Chondrocyte (in vitro differentiated cells): ENCODE measurements at regions not wholly inside any gene's neighbourhood (a gene's known extent, or its start where the extent isn't known, plus 50 kb on each side); places are given as distances from the start of the nearest gene placed in this dataset.
"Not testable (repeated sequence)": the region's sequence is repeated elsewhere in the genome, so short reads cannot be mapped to it uniquely, and the experiment has no call there.

Source experiments
- DNase-seq: peaks from one replicate; pipeline ENCODE4 v3.0.0; 2021; ENCODE audit warnings: mixed read lengths, low spot score
- H3K27ac Mint-ChIP-seq: one replicate; pipeline ENCODE4 v1.8.0; 2021; ENCODE audit warnings: mild to moderate bottlenecking, moderate library complexity, mixed read lengths; ENCODE audit not compliant: unreplicated experiment
- H3K27me3 Mint-ChIP-seq: 2 replicates; pipeline ENCODE4 v1.8.0; 2021; ENCODE audit warnings: low read depth, mixed read lengths
- H3K36me3 Mint-ChIP-seq: 2 replicates; pipeline ENCODE4 v1.8.0; 2021; ENCODE audit warnings: low read depth, mixed read lengths
- H3K4me1 Mint-ChIP-seq: 2 replicates; pipeline ENCODE4 v1.8.0; 2021; ENCODE audit warnings: low read depth, mild to moderate bottlenecking, mixed read lengths
- H3K4me3 Mint-ChIP-seq: one replicate; pipeline ENCODE4 v1.8.0; 2021; ENCODE audit warnings: mild to moderate bottlenecking, moderate library complexity, mixed read lengths; ENCODE audit not compliant: unreplicated experiment
- H3K9me3 Mint-ChIP-seq: 2 replicates; pipeline ENCODE4 v1.8.0; 2021; ENCODE audit warnings: low read depth, mixed read lengths

DNA sequence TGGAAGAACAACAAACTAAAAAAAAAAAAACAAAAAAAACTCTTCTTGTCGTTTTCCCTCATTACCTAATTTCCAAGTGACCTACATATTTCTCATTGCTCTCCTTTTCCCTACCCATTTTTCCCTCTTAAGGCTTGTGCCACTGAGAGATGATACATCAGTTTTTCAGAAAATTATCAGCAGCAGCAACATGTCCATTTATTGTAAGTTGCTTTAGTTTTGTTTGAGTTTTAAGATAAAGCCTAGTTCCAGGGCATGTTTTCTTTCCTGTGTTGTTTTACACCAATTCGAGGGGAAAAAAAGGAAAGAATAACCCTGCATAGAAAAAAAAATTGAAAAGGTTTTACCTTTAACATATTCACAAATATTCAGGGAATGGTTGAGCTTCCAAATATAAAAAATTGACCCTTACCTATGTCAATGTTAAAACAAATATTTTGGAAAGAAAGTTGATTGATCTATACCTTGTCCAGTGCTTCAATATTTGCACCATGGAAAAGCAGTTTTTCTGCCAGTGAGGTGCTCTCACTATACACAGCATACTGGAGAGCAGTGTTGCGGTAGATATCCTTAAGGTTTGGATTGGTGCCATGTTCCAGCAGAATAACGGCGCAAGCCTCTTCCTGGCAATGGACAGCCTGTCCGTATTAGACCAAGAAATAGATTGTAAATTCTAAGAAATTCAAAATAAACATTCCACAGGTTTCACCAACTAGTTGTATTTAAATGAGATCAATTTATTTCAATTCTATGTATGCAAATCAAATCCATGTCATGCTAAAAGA is 537.9 kb upstream of the DEFB115 start:
- not testable (repeated sequence) for H3K4me1 Mint-ChIP-seq, H3K27me3 Mint-ChIP-seq, H3K36me3 Mint-ChIP-seq, H3K4me3 Mint-ChIP-seq, H3K27ac Mint-ChIP-seq, DNase-seq
- peaks cover 19% of the 10 kb centered on the region for H3K9me3 Mint-ChIP-seq

DNA sequence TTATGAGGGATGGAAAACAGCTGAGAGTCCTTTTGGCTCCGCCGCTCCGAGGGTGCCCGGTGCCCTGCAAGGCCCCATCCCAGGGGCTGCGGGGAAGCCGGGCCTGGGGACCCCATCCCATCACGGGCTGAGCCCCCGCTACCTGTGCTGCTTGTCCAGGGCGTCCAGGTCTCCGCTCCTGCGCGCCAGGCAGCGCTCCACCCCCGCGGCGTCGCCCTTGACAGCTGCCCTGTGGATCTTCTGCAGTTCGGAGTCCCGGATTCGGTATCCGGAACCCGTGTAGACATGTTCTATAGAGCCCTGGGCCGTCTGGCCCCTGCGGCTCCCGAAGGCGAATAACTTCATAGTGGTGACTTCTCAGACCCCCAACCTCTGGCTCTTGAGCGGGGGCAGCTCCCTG is 534.0 kb upstream of the DEFB115 start:
- not testable (repeated sequence) for H3K9me3 Mint-ChIP-seq, H3K36me3 Mint-ChIP-seq, H3K27ac Mint-ChIP-seq, H3K4me3 Mint-ChIP-seq, H3K4me1 Mint-ChIP-seq, H3K27me3 Mint-ChIP-seq, DNase-seq

DNA sequence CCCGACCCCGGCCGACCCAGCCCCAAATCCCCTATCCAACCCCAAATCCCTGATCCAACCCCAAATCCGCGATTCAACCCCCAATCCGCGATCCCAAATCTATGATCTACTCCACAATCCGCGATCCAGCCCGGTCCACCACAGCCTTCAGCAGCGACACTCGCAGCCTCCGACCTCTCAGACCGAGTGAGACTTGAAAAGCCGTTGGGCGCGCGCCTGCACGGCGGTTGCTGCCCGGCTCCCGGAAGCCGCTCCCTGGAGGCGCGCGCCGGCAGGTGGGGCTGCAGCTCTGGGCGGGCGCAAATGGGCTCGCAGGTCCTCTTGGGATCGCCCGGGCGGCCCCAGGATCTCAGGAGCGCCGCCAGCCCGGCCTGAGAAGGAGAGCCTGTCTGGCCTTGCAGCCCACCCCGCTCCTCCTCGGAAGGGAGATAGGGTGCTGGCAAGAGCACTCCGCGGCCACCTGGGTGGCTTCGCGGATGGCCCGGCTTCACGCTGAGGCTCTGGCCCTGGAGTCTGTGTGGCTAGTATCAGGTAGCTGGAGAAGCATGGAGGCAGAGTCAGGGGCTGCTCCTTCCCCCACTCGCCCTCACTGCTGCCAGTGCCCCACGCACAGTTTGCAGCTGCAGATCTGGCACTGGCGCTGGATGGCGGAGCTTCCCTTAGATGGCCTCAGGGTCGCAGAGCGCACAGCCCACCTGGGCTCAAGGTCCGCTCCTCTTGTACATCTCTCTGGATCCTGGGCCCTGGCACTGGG is 533.4 kb upstream of the DEFB115 start:
- H3K4me1 Mint-ChIP-seq, H3K4me3 Mint-ChIP-seq, H3K27me3 Mint-ChIP-seq, H3K36me3 Mint-ChIP-seq, H3K27ac Mint-ChIP-seq: not testable (repeated sequence)
- DNase-seq, result peak; percentile 77
- peaks cover 11% of the 10 kb centered on the region for H3K9me3 Mint-ChIP-seq

DNA sequence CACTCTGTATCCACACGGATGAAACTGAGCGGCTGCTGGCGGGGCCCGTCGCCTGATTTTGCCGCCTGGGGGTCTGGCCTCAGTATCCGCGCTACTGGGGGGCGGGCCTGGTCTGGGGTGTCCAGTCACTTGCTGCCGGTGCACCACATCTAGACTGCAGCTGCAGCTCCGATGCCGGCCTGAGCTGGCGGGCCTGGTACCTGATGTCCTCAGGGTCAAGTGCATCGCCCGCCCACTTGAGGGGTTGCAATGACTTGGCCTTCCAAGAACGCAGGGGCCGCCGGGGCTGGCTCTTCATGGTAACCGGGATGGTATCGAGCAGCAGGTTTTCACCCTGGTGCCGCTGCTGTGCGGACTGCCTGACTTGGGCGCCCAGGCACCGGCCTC is 532.8 kb upstream of the DEFB115 start:
- not testable (repeated sequence) for H3K36me3 Mint-ChIP-seq, H3K4me1 Mint-ChIP-seq

DNA sequence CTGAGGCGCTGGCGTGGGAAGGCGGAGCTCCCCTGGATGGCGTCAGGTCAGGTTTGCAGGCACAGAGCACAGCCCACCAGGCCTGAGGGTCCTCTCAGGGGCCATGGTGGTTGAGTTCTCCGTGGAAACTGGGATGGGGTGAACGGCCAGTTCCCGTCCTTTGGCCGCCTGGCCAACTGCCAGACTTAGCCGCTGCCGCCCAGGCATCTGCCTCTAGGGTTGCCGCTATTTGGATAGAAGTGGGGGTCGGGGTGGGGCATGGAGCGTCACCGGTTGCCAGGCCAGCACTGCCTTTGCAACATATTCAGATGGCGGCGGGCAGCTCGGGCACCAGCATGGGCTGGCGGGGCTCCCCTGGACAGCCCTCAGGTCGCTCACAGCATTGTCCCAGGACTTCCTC is 532.3 kb upstream of the DEFB115 start:
- not testable (repeated sequence) for H3K4me1 Mint-ChIP-seq
- DNase-seq, result peak; percentile 59

More for the DNA sequence above, 532.8 kb upstream of the DEFB115 start:
- H3K27me3 Mint-ChIP-seq, H3K9me3 Mint-ChIP-seq, H3K4me3 Mint-ChIP-seq, H3K27ac Mint-ChIP-seq: not testable (repeated sequence)
- peak; percentile 90 for DNase-seq

DNA sequence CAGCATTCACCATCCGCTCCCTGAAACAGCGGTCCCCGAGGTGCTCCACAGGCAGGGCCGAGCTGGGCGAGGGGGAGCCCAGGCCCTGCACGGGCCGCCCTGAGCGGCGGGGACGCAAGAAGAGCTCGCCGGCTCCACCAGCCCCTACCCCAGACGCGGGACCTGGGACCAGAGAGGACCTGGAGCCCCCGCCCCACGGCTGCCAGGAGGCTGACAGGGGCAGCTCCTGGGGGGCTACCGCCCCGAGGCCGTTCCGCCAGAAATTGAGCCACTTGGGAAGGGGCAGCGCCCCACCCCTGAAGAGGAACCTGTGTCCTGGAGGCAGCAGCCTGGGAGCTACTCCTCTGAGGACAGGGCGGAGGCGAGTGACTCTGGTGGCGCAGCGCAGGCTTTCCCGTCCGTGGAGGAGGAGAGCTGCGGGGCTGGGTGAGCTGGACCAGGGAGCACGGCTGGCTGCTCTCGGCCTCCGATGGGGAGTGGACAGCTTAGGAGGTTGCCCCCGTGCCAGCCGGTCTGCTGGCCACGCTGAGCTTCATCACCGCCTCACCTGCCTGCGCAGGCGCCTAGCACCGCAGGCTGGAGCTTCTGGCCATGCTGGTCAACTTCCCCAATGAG is 529.1 kb upstream of the DEFB115 start:
- H3K27me3 Mint-ChIP-seq, H3K4me3 Mint-ChIP-seq, H3K36me3 Mint-ChIP-seq, H3K4me1 Mint-ChIP-seq, H3K27ac Mint-ChIP-seq: not testable (repeated sequence)
- peak; percentile 76 for DNase-seq
- peaks cover 19% of the 10 kb centered on the region for H3K9me3 Mint-ChIP-seq

More for the DNA sequence above, 532.3 kb upstream of the DEFB115 start:
- not testable (repeated sequence) for H3K27ac Mint-ChIP-seq, H3K9me3 Mint-ChIP-seq, H3K36me3 Mint-ChIP-seq, H3K27me3 Mint-ChIP-seq, H3K4me3 Mint-ChIP-seq
